ENCODE measurements at regions not wholly inside any gene's neighbourhood (a gene's known extent, or its start where the extent isn't known, plus 50 kb on each side); places are given as distances from the start of the nearest gene placed in this dataset.

- no peak for TF ChIP-seq ZZZ3 (IDR thresholded peaks at IDR 0.05; ENCODE audit: control insufficient read depth, insufficient read length, low read depth)
- TF ChIP-seq, protein P1, sequence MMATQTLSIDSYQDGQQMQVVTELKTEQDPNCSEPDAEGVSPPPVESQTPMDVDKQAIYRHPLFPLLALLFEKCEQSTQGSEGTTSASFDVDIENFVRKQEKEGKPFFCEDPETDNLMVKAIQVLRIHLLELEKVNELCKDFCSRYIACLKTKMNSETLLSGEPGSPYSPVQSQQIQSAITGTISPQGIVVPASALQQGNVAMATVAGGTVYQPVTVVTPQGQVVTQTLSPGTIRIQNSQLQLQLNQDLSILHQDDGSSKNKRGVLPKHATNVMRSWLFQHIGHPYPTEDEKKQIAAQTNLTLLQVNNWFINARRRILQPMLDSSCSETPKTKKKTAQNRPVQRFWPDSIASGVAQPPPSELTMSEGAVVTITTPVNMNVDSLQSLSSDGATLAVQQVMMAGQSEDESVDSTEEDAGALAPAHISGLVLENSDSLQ (IDR thresholded peaks at IDR 0.05): no peak
- TF ChIP-seq, protein P2, sequence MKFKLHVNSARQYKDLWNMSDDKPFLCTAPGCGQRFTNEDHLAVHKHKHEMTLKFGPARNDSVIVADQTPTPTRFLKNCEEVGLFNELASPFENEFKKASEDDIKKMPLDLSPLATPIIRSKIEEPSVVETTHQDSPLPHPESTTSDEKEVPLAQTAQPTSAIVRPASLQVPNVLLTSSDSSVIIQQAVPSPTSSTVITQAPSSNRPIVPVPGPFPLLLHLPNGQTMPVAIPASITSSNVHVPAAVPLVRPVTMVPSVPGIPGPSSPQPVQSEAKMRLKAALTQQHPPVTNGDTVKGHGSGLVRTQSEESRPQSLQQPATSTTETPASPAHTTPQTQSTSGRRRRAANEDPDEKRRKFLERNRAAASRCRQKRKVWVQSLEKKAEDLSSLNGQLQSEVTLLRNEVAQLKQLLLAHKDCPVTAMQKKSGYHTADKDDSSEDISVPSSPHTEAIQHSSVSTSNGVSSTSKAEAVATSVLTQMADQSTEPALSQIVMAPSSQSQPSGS (IDR thresholded peaks at IDR 0.05; ENCODE audit: low read length): no peak
- TF ChIP-seq KAT2A (conservative IDR thresholded peaks at IDR 0.05; ENCODE audit: control insufficient read depth, low read depth, low read length): no peak
- TF ChIP-seq FOXM1 (IDR thresholded peaks at IDR 0.05; ENCODE audit: low read depth, low read length): no peak
These were observed 85.2 kb downstream of the STRADB start (continued) for GRCh38 chr2:201536754-201537153.

- no peaks in the 10 kb centered on the region for H4K20me1 ChIP-seq (ENCODE audit: control insufficient read depth, insufficient read depth)
- no peak overlapping the region for H3K27ac ChIP-seq (ENCODE audit: control insufficient read depth, insufficient read depth)
- peaks cover 6% of the 10 kb centered on the region; the same call in 2 of the 3 replicates for H3K9me3 ChIP-seq (replicated peaks; ENCODE audit: control insufficient read depth, insufficient read depth, low read length)
- no TSS peak for BruUV-seq (replicated peaks)
- no peaks in the 10 kb centered on the region for H3K36me3 ChIP-seq (ENCODE audit: control insufficient read depth in 2 of 2, insufficient read depth in 2 of 2, low read length in 1 of 2)
- RAD21 ChIA-PET (ENCODE audit: unreplicated experiment): no interaction called here
- in situ Hi-C loops (cut with MboI) (no loop called here), intact Hi-C loops (cut with micrococcal nuclease; ENCODE audit: unreplicated experiment) (no loop called here)
- no peak overlapping the region for H3K4me3 ChIP-seq
- WGBS (ENCODE audit: insufficient coverage, insufficient replicate concordance, low lambda C conversion rate, missing lambda C conversion rate): 73% methylated on average over 2 of the region's 2 CpGs
- no peaks in the 10 kb centered on the region for H3K27me3 ChIP-seq (replicated peaks in 1 of 2; ENCODE audit: control insufficient read depth in 2 of 2, insufficient read depth in 2 of 2, low read length in 1 of 2)
- no peak overlapping the region for H3K4me2 ChIP-seq (ENCODE audit: control insufficient read depth, insufficient read depth)
- CTCF ChIA-PET: no interaction called here
- H3K9ac ChIP-seq (ENCODE audit: control insufficient read depth, insufficient read depth, low read length): no peak overlapping the region
- POLR2A ChIA-PET: no interaction called here
- TF ChIP-seq NBN (IDR thresholded peaks at IDR 0.05) (no peak), ZZZ3 (IDR thresholded peaks at IDR 0.05; ENCODE audit: control insufficient read depth, insufficient read length, low read depth) (no peak), NRF1 (conservative IDR thresholded peaks at IDR 0.05; ENCODE audit: low read depth, low read length) (no peak), MXI1 (IDR thresholded peaks at IDR 0.05; ENCODE audit: low read depth, low read length) (no peak), MLLT1 (IDR thresholded peaks at IDR 0.05) (no peak), HDGF (IDR thresholded peaks at IDR 0.05) (no peak), ZSCAN29 (IDR thresholded peaks at IDR 0.05) (no peak), CBX5 (IDR thresholded peaks at IDR 0.05; ENCODE audit: low read depth) (no peak), NR2C1 (IDR thresholded peaks at IDR 0.05) (no peak), SMC3 (IDR thresholded peaks at IDR 0.05; ENCODE audit: borderline replicate concordance, low read length) (no peak), KLF5 (IDR thresholded peaks at IDR 0.05; ENCODE audit: partially characterized antibody) (no peak)
- TF ChIP-seq, protein P3, sequence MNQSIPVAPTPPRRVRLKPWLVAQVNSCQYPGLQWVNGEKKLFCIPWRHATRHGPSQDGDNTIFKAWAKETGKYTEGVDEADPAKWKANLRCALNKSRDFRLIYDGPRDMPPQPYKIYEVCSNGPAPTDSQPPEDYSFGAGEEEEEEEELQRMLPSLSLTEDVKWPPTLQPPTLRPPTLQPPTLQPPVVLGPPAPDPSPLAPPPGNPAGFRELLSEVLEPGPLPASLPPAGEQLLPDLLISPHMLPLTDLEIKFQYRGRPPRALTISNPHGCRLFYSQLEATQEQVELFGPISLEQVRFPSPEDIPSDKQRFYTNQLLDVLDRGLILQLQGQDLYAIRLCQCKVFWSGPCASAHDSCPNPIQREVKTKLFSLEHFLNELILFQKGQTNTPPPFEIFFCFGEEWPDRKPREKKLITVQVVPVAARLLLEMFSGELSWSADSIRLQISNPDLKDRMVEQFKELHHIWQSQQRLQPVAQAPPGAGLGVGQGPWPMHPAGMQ (IDR thresholded peaks at IDR 0.05; ENCODE audit: borderline replicate concordance): no peak
- TF ChIP-seq, protein P4, sequence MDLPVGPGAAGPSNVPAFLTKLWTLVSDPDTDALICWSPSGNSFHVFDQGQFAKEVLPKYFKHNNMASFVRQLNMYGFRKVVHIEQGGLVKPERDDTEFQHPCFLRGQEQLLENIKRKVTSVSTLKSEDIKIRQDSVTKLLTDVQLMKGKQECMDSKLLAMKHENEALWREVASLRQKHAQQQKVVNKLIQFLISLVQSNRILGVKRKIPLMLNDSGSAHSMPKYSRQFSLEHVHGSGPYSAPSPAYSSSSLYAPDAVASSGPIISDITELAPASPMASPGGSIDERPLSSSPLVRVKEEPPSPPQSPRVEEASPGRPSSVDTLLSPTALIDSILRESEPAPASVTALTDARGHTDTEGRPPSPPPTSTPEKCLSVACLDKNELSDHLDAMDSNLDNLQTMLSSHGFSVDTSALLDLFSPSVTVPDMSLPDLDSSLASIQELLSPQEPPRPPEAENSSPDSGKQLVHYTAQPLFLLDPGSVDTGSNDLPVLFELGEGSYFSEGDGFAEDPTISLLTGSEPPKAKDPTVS (IDR thresholded peaks at IDR 0.05; ENCODE audit: low read depth, low read length): no peak
- no peak for DNase-seq (ENCODE audit: low read depth, low spot score)
- no peak for ATAC-seq
- H3K4me1 ChIP-seq (ENCODE audit: control insufficient read depth, insufficient read depth, low read length): 0 out of 2 replicates have a peak, but pooled peaks cover 3% of the 10 kb centered on the region
- SMC1A ChIA-PET (ENCODE audit: uncharacterized antibody, unreplicated experiment): no interaction called here
- FAIRE-seq: no peak
- no peaks in the 10 kb centered on the region for H3K79me2 ChIP-seq (ENCODE audit: control insufficient read depth, insufficient read depth, low read length)
- H2AFZ ChIP-seq (ENCODE audit: control insufficient read depth, low read depth, low read length): no peak overlapping the region
These were observed 84.5 kb downstream of the STRADB start for GRCh38 chr2:201536046-201536445.
